Peyer's patch (tissue), 4 donors: ENCODE measurements at regions not wholly inside any gene's neighbourhood (a gene's known extent, or its start where the extent isn't known, plus 50 kb on each side); places are given as distances from the start of the nearest gene placed in this dataset.

ENCODE experiments used
- POLR2A ChIP-seq, 2 donors: fragments of 450-650 bp; IDR thresholded peaks; one replicate each; pipeline ENCODE4 v1.5.1; 2017; ENCODE audit warnings: antibody characterized with exemption in 2 of 2, mild to moderate bottlenecking in 2 of 2, moderate library complexity in 2 of 2
- TF ChIP-seq, protein P1 (sequence below), 6 experiments: fragments of 450-650 bp in 4 of 6; fragments of 200-600 bp in 2 of 6; sonication (generic) in 1 of 6; IDR thresholded peaks; one replicate each; pipeline ENCODE4 v1.5.1; 2017 to 2019; ENCODE audit warnings: antibody characterized with exemption in 6 of 6, mild to moderate bottlenecking in 3 of 6, moderate library complexity in 1 of 6

DNA sequence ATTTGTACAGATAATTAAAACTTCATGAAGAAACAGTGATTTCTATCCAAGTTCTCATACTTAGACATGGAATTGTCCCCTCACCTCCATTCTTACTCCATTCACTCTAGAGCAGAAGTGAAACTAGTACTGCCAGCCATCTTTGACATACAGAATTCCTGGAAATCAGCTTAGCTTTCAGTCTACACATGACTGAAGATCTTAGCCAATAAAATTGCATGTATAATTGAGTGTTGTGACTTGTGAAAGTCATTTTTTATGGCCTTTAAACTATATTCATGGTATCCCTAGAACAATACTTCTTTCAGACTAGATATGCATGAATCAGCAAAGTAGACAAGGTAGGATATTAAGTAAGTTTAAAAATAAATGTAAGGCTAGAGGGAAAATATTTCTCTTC is 705.2 kb upstream of the ZNF608 start:
- TF ChIP-seq, protein P1, sequence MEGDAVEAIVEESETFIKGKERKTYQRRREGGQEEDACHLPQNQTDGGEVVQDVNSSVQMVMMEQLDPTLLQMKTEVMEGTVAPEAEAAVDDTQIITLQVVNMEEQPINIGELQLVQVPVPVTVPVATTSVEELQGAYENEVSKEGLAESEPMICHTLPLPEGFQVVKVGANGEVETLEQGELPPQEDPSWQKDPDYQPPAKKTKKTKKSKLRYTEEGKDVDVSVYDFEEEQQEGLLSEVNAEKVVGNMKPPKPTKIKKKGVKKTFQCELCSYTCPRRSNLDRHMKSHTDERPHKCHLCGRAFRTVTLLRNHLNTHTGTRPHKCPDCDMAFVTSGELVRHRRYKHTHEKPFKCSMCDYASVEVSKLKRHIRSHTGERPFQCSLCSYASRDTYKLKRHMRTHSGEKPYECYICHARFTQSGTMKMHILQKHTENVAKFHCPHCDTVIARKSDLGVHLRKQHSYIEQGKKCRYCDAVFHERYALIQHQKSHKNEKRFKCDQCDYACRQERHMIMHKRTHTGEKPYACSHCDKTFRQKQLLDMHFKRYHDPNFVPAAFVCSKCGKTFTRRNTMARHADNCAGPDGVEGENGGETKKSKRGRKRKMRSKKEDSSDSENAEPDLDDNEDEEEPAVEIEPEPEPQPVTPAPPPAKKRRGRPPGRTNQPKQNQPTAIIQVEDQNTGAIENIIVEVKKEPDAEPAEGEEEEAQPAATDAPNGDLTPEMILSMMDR (IDR thresholded peaks at IDR 0.05), result no peak
- TF ChIP-seq POLR2A (IDR thresholded peaks at IDR 0.05), result no peak
